ENCODE measurements at regions not wholly inside any gene's neighbourhood (a gene's known extent, or its start where the extent isn't known, plus 50 kb on each side); places are given as distances from the start of the nearest gene placed in this dataset.

DNA sequence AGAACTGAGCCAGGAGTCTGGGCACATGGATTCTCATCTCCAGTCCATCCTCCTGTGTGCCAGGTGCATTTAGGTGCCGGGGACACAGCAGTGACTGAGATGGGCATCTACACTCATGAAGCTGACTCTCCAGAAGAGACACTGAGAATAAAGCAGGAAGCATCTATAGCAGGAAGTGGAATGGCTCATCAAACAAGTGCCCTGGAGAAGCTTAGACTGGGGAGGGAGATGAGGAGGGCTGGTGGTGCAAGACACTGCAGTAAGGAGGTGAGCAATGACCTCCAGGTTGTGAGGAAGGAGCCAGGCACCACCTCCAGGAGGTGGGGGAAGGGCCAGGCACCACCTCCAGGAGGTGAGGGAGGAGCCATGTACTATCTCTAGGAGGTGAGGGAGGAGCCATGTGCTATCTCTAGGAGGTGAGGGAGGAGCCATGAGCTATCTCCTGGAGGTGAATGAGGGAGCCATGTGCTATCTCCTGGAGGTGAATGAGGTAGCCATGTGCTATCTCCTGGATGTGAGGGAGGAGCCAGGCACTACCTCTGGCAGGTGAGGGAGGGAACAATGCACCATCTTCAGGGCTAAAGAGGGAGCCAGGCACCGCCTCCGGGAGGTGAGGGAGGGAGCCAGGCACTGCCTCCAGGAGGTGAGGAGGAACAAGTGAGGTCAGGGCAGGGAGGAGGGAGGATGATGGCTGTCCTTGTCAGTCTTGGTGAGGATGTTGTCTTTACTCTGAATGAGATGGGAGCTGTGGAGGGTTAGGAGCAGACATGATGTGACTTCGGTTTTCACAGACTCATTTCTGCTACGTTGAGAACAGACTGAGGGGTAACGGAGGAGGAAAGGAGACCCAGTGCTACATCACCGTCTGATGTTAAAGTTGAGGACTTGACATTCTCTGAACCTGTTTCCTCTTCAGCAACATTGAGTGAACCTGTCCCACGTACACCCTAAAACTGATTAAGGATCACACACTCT is 961.9 kb upstream of the TMEM132C start:
- TF ChIP-seq, protein P1, sequence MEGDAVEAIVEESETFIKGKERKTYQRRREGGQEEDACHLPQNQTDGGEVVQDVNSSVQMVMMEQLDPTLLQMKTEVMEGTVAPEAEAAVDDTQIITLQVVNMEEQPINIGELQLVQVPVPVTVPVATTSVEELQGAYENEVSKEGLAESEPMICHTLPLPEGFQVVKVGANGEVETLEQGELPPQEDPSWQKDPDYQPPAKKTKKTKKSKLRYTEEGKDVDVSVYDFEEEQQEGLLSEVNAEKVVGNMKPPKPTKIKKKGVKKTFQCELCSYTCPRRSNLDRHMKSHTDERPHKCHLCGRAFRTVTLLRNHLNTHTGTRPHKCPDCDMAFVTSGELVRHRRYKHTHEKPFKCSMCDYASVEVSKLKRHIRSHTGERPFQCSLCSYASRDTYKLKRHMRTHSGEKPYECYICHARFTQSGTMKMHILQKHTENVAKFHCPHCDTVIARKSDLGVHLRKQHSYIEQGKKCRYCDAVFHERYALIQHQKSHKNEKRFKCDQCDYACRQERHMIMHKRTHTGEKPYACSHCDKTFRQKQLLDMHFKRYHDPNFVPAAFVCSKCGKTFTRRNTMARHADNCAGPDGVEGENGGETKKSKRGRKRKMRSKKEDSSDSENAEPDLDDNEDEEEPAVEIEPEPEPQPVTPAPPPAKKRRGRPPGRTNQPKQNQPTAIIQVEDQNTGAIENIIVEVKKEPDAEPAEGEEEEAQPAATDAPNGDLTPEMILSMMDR (IDR thresholded peaks at IDR 0.05 in 8 of 11, conservative IDR thresholded peaks at IDR 0.05 in 3 of 11): no peak
- no peak for TF ChIP-seq POLR2A (IDR thresholded peaks at IDR 0.05)
